ENCODE measurements at regions not wholly inside any gene's neighbourhood (a gene's known extent, or its start where the extent isn't known, plus 50 kb on each side); places are given as distances from the start of the nearest gene placed in this dataset.
"Not testable (repeated sequence)": the region's sequence is repeated elsewhere in the genome, so short reads cannot be mapped to it uniquely, and the experiment has no call there.

DNA sequence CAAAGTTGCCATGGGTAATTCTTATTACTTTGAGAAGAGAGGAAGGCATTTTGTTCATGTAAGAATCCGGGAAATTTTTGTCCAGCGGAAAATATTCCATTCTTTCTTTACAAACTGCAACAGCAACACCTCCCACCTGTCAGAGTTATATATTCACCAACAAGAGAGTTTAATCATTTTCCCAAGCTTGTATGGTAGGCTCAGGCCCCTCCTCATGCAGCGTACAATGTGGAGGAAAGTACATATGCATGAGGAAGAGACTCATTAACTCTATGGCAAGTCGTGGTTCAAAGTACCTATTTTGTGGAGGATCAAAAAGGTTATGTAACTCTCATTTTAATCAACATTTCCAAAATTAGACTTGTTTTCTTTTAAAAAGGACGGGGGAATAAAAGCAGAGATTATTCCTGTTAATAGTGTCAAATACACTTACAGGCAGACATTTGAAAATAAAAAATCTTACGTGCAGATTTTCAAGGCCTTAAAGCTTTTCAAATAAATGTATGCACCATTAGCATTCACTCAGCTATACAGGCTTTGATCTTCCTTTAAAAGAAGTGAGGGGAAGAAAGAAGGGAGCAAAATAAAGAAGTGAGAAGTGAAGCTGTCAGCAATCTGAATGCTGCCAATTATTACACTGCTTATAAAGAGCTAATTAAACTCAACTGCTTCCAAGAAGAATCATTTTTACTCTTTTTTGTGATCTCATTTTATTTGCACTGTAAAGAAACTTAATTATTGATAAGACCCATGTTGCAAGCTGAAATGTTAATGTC lies 204.8 kb downstream of the FAT4 start:
- DNase-seq, result no peak

DNA sequence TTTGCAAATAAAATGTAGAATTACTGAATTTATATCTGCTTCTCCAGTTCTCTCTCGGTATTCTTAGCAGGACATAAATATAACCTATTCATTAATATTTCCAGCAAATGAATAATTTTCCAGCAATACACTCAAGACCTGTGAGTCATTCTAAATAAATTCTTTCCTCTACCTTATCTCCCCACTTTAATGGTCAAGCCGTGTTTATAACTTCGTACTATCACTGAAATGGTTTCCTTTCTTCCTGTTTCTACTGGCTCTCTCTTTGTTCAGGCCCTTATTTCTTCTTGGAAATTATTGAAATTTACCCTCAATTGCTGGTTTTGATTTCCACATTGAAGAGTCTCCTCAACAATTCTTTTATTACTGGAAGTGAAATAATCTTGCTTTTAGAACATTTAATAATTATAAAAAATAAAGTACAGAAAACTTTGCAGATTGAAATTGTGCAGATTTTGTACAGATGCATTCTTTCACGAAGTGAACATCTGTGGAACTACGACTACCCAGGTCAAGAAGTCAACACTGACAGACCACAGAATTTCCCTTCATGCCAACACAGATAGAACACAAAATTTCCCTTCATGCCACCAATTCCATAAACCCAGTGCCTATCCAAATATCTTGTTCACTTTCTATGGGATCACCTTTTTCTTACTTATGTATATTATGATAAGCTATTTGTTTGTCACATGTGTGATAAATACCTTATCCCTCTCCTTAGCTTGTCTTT lies 205.7 kb downstream of the FAT4 start:
- DNase-seq, result no peak

DNA sequence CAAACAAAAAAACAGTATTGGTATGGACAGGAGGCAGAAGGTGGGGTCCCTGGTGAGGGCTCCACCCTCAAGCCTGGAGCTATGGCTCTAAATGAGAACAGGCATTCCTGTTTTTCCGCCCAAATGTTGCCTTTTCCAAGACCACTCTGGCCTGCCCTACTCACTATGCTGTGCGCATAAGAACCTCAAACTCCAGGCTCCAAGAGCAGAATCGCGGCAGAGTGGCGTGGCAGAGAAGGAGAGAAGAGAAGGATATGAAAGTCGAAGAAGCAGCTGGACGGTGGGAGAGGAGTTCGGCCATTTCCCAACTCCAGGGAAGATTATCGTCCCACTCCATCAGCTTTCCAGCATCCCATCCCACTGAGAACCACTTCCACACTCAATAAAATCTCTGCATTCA lies 207.8 kb downstream of the FAT4 start:
- no peak for DNase-seq

DNA sequence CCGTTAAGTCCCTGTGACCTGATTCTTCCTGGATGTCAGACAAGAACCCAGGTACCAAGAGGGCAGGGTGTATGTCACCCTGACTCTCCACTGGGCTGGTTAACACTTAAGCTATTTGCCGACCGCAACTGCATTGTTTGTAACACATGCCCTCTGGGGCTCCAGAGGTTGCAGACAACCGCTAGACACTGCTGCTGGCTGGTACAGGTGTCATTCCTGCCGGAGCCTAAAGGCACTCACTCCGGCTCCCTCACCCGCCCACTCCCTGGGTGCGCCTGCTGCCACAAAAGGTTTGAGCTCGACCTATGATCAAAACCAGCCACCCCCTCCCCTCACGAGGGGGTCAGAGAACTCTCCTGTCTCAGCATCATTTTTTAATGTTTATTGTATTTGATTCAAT lies 208.2 kb downstream of the FAT4 start:
- no peak for DNase-seq

DNA sequence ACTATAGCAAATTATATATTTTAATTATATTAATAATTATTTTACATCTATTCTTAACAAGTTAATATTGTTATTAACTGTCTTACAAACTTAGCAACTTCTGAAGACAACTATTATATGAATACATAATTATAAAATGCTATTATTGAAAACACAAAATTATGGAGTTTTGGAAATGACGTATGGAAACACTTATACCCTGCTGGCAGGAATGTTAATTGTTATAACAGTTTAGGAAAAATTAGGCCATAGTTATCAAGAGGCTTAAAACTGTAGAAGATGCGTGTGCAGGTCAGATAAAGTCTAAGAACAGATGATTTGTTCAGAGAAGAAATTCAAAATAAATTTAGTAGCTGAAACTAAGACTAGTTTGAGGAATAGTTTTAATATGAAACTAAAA lies 211.7 kb downstream of the FAT4 start:
- DNase-seq, result no peak

DNA sequence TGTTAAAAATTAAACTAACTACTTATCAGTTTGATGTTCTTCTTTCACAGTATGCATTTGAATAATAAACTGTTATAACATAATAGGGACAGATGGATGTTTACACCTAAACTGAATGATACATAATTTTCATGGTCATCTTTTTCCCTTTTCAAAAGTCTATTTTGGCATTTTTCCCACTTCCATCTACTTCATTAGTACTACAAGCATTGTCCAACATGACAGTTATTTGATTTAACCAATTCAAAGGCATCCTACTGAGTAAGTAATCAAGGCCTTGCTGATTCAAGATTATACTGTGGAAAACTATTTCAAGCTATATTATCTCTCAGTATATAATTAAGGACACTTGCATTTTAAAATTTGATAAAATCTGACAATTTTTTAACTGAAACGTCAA lies 212.9 kb downstream of the FAT4 start:
- DNase-seq, result no peak

DNA sequence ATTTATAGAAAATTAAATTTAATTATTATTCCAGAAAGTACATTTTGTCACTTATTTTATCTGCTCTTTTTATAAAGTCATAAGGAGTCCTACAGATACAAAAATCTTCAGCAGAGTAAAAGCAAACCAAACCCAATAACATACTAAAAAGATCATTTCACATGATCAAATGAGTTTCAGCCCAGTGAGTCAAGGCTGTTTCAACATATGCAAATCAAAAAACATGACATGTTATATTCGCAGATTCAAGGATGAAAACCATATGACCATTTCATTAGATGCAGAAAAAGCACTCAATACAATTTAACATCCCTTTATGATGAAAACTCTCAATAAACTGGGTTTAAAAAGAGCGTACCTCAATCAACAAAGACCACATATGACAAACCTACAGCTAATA lies 214.3 kb downstream of the FAT4 start:
- no peak for DNase-seq

DNA sequence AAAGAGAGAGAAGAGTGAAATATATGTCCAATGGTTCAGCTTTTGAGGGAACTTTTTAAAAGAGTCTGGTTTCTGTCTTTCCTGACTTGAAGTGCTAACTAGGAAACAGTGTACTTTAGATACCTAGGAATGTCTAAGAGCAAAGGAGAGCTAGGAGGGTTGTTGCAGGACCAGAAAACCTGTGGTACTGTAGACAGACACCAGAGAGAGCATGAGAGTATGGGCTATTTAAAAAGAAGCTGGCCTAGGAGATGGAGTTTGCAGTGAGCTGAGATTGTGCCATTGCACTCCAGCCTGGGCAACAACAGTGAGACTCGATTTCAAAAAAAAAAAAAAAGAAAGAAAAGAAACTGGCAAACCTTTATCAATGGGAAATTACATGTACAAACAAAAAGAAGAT lies 223.9 kb downstream of the FAT4 start:
- no peak for DNase-seq

DNA sequence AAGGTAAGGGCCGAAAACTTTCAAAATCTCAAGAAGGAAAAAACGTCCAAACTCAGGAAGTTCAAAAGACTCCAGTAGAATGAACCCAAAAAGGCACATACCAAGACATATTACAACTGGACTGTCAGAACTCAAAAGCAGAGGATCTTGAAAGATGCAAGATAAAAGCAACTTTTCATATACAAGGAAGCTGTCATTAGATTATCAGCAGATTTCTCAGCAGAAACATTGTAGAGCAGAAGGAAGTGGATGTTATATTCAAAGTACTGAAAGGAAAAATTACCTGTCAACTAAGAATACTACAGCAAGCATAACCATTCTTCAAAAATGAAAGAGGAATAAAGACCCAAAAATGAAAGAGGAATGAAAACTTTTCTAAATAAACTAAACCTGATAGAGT lies 224.9 kb downstream of the FAT4 start:
- DNase-seq, result no peak

DNA sequence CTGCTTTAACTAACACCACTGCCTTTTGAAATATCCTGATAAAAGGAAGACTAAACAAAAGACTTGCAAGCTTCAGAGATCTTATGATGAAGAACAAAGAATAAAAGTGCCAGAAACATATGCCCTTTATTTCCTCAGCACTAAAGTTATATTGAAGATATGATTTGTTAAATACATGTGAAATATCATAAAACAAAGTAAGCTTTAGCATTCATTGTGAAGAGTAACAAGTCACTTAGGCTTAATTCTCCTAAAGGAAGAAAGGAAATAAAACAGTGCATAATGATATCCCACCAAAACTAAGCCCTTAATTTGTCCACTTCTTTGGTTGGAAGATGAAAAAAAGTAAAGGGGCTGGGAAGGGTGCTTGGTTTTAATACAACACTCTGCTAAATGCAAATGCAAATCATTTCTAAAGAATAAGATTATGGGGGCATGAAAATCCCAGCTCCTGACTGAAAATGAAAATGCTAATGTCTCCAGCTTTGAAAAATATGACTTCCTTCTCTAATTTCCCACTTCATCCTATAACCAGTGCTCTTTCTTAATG lies 227.2 kb downstream of the FAT4 start:
- DNase-seq, result no peak

DNA sequence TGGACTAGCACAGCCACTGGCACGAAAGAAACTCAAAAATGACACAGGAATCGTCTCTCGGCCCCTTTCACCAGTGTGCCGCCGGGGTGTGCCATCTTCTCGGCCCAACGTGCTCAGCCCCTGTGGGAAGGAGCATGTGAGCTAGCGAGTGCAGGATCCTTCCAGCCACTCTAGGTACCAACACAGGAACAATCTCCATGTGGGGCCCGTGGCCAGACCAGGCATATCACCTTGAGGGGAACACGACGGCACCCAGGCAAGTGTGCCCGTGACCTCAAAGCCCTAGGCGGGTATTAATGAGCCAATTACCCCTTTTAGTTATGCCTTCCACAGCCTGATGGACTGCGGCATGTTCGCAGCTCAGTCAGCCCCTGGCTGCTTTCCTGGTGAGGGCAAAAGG lies 231.5 kb downstream of the FAT4 start:
- DNase-seq, result no peak

DNA sequence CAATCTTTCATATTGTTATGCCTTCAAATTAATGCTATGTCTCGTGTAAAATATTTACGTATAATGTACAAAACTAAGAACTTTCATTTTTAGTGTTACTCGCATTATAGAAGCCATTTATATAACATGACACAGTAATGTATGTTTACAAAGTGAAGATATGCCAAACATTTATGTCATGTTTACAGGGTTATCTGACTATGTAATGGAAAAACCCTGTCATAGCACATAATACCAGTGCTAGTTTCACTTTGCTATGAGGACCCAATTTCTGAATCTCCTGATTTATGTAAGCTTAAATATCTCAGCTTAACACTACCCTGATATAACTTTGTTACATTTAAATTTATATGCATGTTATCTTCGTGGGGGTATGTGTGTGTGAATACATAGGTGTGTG lies 233.1 kb downstream of the FAT4 start:
- no peak for DNase-seq

DNA sequence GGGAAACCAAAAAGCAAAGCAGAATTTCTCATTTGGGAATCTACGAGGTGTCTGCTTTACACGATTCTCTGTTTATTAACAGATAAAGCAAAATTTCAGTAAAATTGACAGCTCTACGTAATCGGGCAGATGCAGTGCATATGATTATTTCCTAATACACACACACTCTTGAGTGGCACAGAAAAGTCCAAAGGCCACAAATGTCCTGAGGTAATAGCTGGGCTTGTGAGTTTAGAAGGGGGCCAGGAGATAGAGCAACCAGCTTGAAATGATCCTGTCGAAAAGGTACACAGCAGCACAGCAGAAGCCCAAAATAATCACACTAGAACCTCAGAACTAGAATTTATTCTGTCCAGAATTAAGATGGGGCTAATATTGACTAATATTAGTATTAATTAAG lies 236.0 kb downstream of the FAT4 start:
- DNase-seq, result no peak

DNA sequence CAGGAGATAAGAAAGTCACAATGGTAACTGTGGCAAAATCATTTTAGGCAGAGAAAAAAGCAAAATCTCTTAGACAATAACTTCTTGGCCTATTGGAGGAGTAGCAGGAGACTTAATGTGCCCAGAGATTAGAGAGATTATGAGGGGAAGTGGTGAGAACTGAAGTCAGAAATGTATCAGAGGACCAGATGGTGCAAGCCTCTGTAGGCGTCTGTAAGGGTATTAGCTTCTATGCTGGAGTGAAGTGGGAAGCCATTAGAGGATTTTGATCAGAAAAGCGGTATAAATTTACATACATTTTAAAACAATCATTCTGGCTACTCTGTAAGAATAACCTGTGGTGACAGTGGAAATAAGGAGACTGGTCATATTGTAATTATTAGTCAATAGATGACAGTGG lies 236.7 kb downstream of the FAT4 start:
- no peak for DNase-seq

DNA sequence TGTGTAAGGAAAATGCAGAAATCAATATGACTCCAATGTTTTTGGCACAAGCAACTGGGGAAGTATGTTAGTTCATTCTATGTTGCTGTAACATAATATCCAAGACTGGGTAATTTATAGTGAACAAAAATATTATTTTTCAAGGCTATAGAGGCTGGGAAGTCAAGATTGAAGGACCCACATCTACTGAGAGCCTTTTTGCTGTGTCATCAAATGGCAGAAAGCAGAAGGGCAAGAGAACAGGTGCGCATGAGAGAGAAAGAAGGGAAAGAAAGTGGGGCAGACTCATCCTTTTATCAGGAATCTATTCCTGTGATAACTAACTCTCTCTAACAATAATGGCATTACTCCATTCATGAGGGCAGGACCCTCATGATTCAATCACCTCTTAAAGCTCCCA lies 237.2 kb downstream of the FAT4 start:
- no peak for DNase-seq

DNA sequence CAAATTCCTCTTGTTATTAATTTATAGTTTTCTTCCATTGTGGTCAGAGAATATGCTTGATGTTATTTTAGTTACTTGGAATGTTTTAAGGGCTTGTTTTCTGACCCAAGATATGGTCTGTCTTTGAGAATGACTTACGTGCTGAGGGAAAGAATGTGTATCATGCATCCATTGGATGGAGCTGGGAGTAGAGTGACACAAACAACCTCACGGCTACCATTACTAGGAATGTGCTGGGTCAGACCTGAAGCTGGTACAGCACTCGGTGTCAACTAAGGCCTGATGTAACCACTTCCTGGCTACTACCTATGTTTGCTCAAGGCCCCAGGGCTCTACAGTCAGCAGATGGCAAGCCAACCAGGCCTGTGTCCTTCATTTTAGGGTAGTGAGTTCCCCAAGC lies 257.8 kb downstream of the FAT4 start:
- no peak for DNase-seq

DNA sequence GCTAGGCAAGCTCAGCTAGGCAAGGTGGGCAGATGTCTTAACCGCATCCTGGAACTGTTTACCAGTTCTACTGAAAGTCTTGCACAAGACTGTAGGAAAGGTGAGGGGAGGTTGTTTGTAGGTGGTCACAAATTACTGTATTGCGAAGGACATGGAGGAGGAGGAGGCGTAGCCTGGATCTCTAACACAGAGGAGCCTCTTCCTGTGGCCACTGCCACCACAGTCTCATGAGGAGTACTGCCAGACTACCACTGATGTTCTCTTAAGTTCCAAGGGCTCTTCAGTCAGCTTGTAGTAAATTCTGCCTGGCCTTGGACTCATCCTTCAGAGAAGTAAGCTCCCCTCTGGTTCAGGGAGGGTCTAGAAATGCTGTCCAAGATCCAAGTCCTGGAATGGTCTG lies 258.6 kb downstream of the FAT4 start:
- no peak for DNase-seq

DNA sequence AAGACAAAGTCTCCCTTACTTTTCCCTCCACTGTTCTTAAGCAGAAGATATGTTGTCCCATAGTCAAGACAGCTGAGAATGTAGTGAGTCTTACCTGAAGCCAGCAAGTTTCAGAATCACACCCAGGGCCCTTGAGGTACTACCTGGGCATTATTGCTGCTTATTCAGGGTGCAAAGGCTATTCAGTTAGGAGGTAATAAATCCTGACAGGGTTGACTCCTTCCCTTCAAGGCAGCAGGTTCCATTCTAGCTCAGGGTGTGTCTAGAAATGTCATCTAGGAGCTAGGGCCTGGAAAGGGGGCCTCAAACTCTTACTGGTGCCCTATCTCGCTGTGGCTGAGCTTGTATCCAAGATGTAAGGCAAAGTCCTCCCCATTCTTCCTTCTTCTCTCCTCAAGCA lies 259.0 kb downstream of the FAT4 start:
- no peak for DNase-seq

DNA sequence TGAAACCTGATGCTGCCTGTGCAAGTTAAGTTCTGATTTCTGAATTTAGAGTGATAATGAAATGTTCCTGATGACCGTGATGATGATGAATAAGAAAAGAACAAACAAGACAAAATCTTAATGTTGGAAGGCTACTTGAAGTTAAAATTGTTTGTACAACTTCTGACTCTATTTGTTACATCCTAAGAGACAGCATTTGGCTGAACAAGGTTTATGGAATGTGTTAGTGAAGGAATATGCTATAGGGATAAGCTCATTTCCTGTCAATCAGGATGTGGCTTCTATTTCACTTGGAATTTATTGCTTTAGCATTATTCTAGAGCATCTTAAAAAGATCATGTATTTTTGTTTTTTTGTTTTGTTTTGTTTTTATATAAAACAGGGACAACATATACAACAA lies 267.5 kb downstream of the FAT4 start:
- DNase-seq, result no peak

DNA sequence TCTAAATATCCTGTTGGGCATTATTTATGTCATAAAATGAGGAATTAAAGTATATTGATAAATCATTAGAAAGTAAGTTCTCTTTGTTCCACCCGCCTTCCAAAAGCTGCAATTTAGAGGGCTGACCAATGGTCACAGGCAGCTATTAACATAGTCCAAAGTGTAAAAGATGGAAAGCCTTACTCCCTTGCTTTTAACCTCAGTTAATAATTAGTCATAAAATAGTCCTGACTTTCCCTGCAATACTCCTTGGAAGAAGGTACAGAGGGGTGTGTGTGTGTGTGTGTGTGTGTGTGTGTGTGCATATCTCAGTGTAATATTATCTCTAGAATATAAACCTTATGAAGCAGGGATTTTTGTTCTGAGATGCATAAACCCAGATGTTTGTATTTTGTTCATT lies 275.4 kb downstream of the FAT4 start:
- no peak for DNase-seq

DNA sequence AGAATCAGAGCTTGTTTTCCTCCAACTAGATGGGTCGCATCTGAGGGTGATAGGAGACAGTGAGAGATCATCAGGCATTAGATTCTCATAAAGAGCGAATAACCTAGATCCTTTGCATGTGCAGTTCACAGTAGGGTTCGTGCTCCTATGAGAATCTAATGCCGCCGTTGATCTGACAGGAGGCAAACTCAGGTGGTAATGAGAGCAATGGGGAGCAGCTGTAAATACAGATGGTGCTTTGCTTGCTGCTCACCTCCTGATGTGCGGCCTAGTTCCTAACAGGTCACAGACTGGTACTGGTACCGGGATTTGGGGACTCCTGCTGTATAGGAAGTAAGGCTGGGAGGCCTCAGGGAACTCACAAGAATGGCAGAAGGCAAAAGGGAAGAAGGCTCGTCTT lies 276.5 kb downstream of the FAT4 start:
- DNase-seq, result no peak

DNA sequence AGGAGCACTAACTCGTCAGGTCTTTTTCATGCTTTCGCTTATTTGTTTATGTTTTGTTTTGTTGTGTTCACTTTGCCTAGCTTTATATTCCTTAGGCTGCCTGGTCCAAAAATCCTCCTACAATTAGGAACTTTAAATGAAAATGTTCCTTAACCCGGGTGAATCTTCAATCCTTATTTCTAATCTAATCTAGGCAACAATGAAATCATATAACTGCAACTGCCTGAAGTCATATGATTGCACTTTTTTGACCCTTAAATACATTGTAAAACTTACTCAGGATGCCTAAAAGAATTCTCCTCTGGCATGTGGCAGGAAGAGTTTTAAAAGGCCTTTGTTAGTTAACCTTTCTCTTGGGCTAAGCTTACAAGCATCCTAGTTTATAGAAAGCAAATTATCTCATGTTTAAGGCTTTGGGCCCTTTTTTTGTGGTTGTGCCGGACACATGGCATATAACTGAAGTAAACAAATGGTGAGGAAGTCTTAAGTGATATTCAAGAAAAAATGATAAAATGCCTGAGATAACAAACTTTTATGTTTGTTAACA lies 279.4 kb downstream of the FAT4 start:
- DNase-seq, result no peak

DNA sequence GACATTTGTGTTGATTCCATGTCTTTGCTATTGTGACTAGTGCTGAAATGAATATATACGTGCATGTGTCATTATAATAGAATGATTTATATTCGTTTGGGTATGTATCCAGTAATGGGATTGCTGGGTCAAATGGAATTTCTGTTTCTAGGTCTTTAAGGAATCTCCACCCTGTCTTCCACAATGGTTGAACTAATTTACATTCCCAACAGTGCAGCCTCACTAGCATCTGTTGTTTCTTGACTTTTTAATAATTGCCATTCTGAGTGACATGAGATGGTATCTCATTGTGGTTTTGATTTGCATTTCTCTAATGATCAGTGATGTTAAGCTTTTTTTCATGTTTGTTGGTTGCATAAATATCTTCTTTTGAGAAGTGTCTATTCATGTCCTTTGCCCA lies 291.2 kb downstream of the FAT4 start:
- not testable (repeated sequence) for DNase-seq
